Endothelial cell of umbilical vein (primary cell): ENCODE measurements at regions not wholly inside any gene's neighbourhood (a gene's known extent, or its start where the extent isn't known, plus 50 kb on each side); places are given as distances from the start of the nearest gene placed in this dataset.

Source experiments
- BruUV-seq: library from RNA; stranded (reverse); fragments of 400-500 nt; replicated peaks from 2 replicates; lab custom pipeline; 2021; lab: Mats Ljungman, UMichigan
- CTCF ChIA-PET: fragments of 300-600, 350-600 bp; sonication (Branson Sonifier 250); formaldehyde crosslinking; loops from one replicate; lab custom pipeline; 2021; ENCODE audit warnings: antibody characterized with exemption, inconsistent platforms; lab: Charles Lee
- POLR2A ChIA-PET: fragments of 300-600, 350-600 bp; sonication (Branson Sonifier 250); formaldehyde crosslinking; loops from one replicate; lab custom pipeline; 2021; ENCODE audit warnings: antibody characterized with exemption, inconsistent platforms; lab: Charles Lee
- DNase-seq: peaks from one replicate; pipeline ENCODE4 v3.0.0-alpha.2; 2011; ENCODE audit warnings: low read depth, low spot score
- FAIRE-seq: peaks from 2 replicates; lab custom pipeline; 2011; peaks lifted over from hg19 to GRCh38; lab: Jason Lieb, UNC
- H2AFZ ChIP-seq: 2 replicates; pipeline ENCODE4 v1.6.0; 2012; ENCODE audit warnings: low read depth, low read length, control low read depth, inconsistent platforms
- H3K27ac ChIP-seq: 2 replicates; pipeline ENCODE4 v1.5.1; 2011; ENCODE audit warnings: low read depth, mild to moderate bottlenecking, control low read depth, low read length, moderate library complexity; ENCODE audit not compliant: insufficient read depth
- H3K27me3 ChIP-seq, 2 experiments: 2 replicates each; pipeline versions ENCODE4 v1.6.0 to v1.6.1; 2011; ENCODE audit warnings: low read length in 2 of 2, mixed read lengths in 1 of 2; ENCODE audit not compliant: control insufficient read depth in 2 of 2, insufficient read depth in 2 of 2
- H3K36me3 ChIP-seq, 2 experiments: 2 replicates in 1 of 2; 3 replicates in 1 of 2; pipeline ENCODE4 v1.5.1; 2011; ENCODE audit warnings: low read length in 2 of 2, mild to moderate bottlenecking in 1 of 2, moderate library complexity in 1 of 2; ENCODE audit not compliant: control insufficient read depth in 2 of 2, insufficient read depth in 2 of 2; ENCODE audit errors: extremely low read depth in 1 of 2
- H3K4me1 ChIP-seq: 3 replicates; pipeline ENCODE4 v1.5.1; 2011; ENCODE audit warnings: mild to moderate bottlenecking, low read length; ENCODE audit not compliant: control insufficient read depth, insufficient read depth; ENCODE audit errors: extremely low read depth
- H3K4me2 ChIP-seq: 2 replicates; pipeline ENCODE4 v1.6.1; 2011; ENCODE audit warnings: low read length, control low read depth, mixed read lengths; ENCODE audit not compliant: insufficient read depth
- H3K4me3 ChIP-seq, 3 experiments: fragments of 200-600 bp in 1 of 3; sonication (generic), shearing (Covaris generic) in 1 of 3; replicated peaks in 1 of 3; 2 replicates each; pipeline ENCODE4 v1.5.1; 2011 to 2016; ENCODE audit warnings: control low read depth in 3 of 3, low read length in 3 of 3, mild to moderate bottlenecking in 2 of 3, inconsistent platforms in 1 of 3, low read depth in 1 of 3, moderate library complexity in 1 of 3; ENCODE audit not compliant: insufficient read depth in 1 of 3
- H3K79me2 ChIP-seq: 2 replicates; pipeline ENCODE4 v1.6.0; 2012; ENCODE audit warnings: low read length, inconsistent platforms; ENCODE audit not compliant: control insufficient read depth, insufficient read depth
- H3K9ac ChIP-seq: replicated peaks from 2 replicates; pipeline ENCODE3; 2011; ENCODE audit warnings: low read length, control low read depth; ENCODE audit not compliant: insufficient read depth; ENCODE audit errors: extremely low read depth
- H3K9me1 ChIP-seq: replicated peaks from 3 replicates; pipeline ENCODE4 v1.6.0; 2011; ENCODE audit warnings: mild to moderate bottlenecking, low read length; ENCODE audit not compliant: control insufficient read depth, insufficient read depth; ENCODE audit errors: extremely low read depth
- H3K9me3 ChIP-seq: replicated peaks from 2 replicates; pipeline ENCODE4 v1.5.1; 2012; ENCODE audit warnings: low read length, inconsistent platforms; ENCODE audit not compliant: control insufficient read depth, insufficient read depth
- H4K20me1 ChIP-seq: replicated peaks from 2 replicates; pipeline ENCODE3; 2011; ENCODE audit warnings: mild to moderate bottlenecking, low read length; ENCODE audit not compliant: control insufficient read depth, insufficient read depth; ENCODE audit errors: extremely low read depth
- CTCF ChIP-seq, 2 donors: IDR thresholded peaks; 1 replicate in 1 of 2; 2 replicates in 1 of 2; pipeline ENCODE4 v1.5.1; 2011; ENCODE audit warnings: low read length in 2 of 2, mild to moderate bottlenecking in 2 of 2, moderate library complexity in 2 of 2, control low read depth in 1 of 2, inconsistent platforms in 1 of 2, low read depth in 1 of 2; ENCODE audit not compliant: insufficient read depth in 1 of 2; ENCODE audit errors: extremely low read depth in 1 of 2
- EZH2 ChIP-seq: IDR thresholded peaks from 2 replicates; pipeline ENCODE4 v1.6.1; 2012; ENCODE audit warnings: borderline replicate concordance, low read depth, mild to moderate bottlenecking, moderate library complexity, low read length, inconsistent platforms; ENCODE audit not compliant: severe bottlenecking
- FOS ChIP-seq: IDR thresholded peaks from 2 replicates; pipeline ENCODE4 v1.6.1; 2011; ENCODE audit warnings: mild to moderate bottlenecking, low read length, moderate library complexity, borderline replicate concordance; ENCODE audit not compliant: insufficient read depth
- GATA2 ChIP-seq: IDR thresholded peaks from 2 replicates; pipeline ENCODE4 v1.7.0; 2011; ENCODE audit warnings: low read depth, mild to moderate bottlenecking, moderate library complexity, mixed read lengths, low read length; ENCODE audit not compliant: insufficient read length, insufficient read depth
- JUN ChIP-seq: IDR thresholded peaks from 2 replicates; pipeline ENCODE4 v1.6.1; 2011; ENCODE audit warnings: borderline replicate concordance, low read depth; ENCODE audit not compliant: insufficient read length, insufficient read depth
- MYC ChIP-seq: IDR thresholded peaks from one replicate; pipeline ENCODE4 v1.6.1; 2011; ENCODE audit warnings: mild to moderate bottlenecking, low read depth, low read length
- POLR2A ChIP-seq: IDR thresholded peaks from 2 replicates; pipeline ENCODE4 v1.6.1; 2012; ENCODE audit warnings: low read depth, mild to moderate bottlenecking, control low read depth, low read length
- POLR2AphosphoS5 ChIP-seq: IDR thresholded peaks from 2 replicates; pipeline ENCODE4 v1.6.1; 2012; ENCODE audit warnings: low read depth, mild to moderate bottlenecking, control low read depth, low read length, moderate library complexity; ENCODE audit not compliant: insufficient read depth
- dilution Hi-C: fragments of 300-500 bp; cut with MboI; formaldehyde crosslinking; loops from one replicate; pipeline ENCODE4 v1.15.0; 2019; ENCODE audit warnings: low sequenced_read_pairs; ENCODE audit not compliant: extremely low pct_ligation_motif_present
- intact Hi-C: fragments of 100-400 bp; cut with micrococcal nuclease; formaldehyde crosslinking; loops from one replicate; pipeline ENCODE4 v1.10.0; 2022
- TF ChIP-seq, protein P1 (sequence below): IDR thresholded peaks from 2 replicates; pipeline ENCODE4 v1.6.1; 2011; ENCODE audit not compliant: insufficient read depth, insufficient read length

DNA sequence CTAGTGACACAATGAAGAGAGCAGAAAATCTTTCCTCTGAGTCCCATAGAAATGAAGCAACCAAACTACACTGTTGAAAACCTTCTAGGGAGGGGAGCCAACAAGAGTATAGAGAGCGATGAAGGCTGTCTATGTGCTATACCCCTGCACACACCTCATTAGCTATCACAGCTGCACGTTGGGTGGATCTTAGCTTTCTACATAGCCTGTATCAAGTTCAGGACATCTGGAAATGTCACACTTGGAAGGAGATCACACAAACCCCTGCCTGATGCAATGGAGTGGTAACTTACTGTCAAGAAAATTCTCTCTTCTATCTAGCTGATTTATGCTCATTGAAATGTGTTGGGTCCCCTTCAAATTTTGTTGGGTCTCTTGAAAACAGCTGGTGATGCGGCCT, 127.0 kb upstream of the NTRK2 start:
- TF ChIP-seq, protein P1, sequence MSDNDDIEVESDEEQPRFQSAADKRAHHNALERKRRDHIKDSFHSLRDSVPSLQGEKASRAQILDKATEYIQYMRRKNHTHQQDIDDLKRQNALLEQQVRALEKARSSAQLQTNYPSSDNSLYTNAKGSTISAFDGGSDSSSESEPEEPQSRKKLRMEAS, result no peak
- TF ChIP-seq POLR2A (no peak), MYC (no peak), GATA2 (no peak), CTCF (IDR thresholded peaks at IDR 0.05; ENCODE audit: extremely low read depth in 1 of 2, insufficient read depth in 1 of 2, low read depth in 1 of 2, low read length in 2 of 2) (no peak), JUN (no peak), POLR2AphosphoS5 (no peak), EZH2 (no peak), FOS (no peak)
- Histone ChIP-seq H3K36me3 (no peaks in the 10 kb centered on the region), H3K9me3 (no peaks in the 10 kb centered on the region), H3K27me3 (no peaks in the 10 kb centered on the region), H3K79me2 (no peaks in the 10 kb centered on the region), H2AFZ (no peak overlapping the region), H3K4me2 (no peak overlapping the region), H3K9ac (no peak overlapping the region), H3K4me1 (no peaks in the 10 kb centered on the region), H3K9me1 (no peaks in the 10 kb centered on the region), H4K20me1 (no peaks in the 10 kb centered on the region), H3K4me3 (no peak overlapping the region), H3K27ac (no peak overlapping the region)
- dilution Hi-C loops, result no loop called here
- ChIA-PET POLR2A (no interaction called here), CTCF (no interaction called here)
- intact Hi-C loops, result no loop called here
- no TSS peak for BruUV-seq
- DNase-seq (no peak), FAIRE-seq (no peak)
